Neural cell (in vitro differentiated cells): ENCODE measurements at regions not wholly inside any gene's neighbourhood (a gene's known extent, or its start where the extent isn't known, plus 50 kb on each side); places are given as distances from the start of the nearest gene placed in this dataset.

ENCODE experiments used
- H2AFZ ChIP-seq: fragments of 200-600, 300-800 bp; sonication (generic), shearing (Covaris generic); 2 replicates; pipeline ENCODE4 v1.6.0; 2014; ENCODE audit warnings: low read depth, mild to moderate bottlenecking, antibody characterized with exemption, low read length, moderate library complexity
- H3F3A ChIP-seq: fragments of 200-600 bp; shearing (Covaris generic); 2 replicates; pipeline ENCODE4 v1.6.1; 2016; ENCODE audit warnings: mild to moderate bottlenecking, moderate library complexity, mixed read lengths, antibody characterized with exemption, low read length; ENCODE audit not compliant: insufficient read depth, poor library complexity, severe bottlenecking
- H3K27ac ChIP-seq: fragments of 200-600, 300-800 bp; sonication (generic), shearing (Covaris generic); 2 replicates; pipeline ENCODE4 v1.5.1; 2014; ENCODE audit warnings: mild to moderate bottlenecking, low read length, moderate library complexity
- H3K27me3 ChIP-seq: fragments of 300-800, 200-600 bp; sonication (generic), shearing (Covaris generic); 2 replicates; pipeline ENCODE4 v1.6.0; 2014; ENCODE audit warnings: mild to moderate bottlenecking, low read depth, low read length, moderate library complexity; ENCODE audit not compliant: insufficient read depth
- H3K36me3 ChIP-seq: fragments of 300-800, 200-600 bp; sonication (generic), shearing (Covaris generic); 2 replicates; pipeline ENCODE4 v1.5.1; 2014; ENCODE audit warnings: mild to moderate bottlenecking, antibody characterized with exemption, low read length, moderate library complexity; ENCODE audit not compliant: insufficient read depth
- H3K4me2 ChIP-seq: fragments of 300-800, 200-600 bp; sonication (generic), shearing (Covaris generic); 2 replicates; pipeline ENCODE4 v1.6.0; 2014; ENCODE audit warnings: mild to moderate bottlenecking, low read length
- H3K4me3 ChIP-seq: fragments of 300-800, 200-600 bp; sonication (generic), shearing (Covaris generic); 2 replicates; pipeline ENCODE4 v1.5.1; 2014; ENCODE audit warnings: mild to moderate bottlenecking, low read length, moderate library complexity
- H3K79me2 ChIP-seq: fragments of 200-600 bp; shearing (Covaris generic); replicated peaks from 2 replicates; pipeline ENCODE4 v1.6.0; 2014; ENCODE audit warnings: mild to moderate bottlenecking, low read length, moderate library complexity; ENCODE audit not compliant: insufficient read depth
- H3K9ac ChIP-seq: fragments of 300-800, 200-600 bp; sonication (generic), shearing (Covaris generic); 2 replicates; pipeline ENCODE4 v1.6.1; 2016; ENCODE audit warnings: mild to moderate bottlenecking, low read length, mixed read lengths
- H3K9me2 ChIP-seq: fragments of 200-600 bp; shearing (Covaris generic); 2 replicates; pipeline ENCODE4 v1.6.1; 2016; ENCODE audit warnings: mild to moderate bottlenecking, low read length, mixed read lengths; ENCODE audit not compliant: insufficient read depth
- H3K9me3 ChIP-seq: fragments of 200-600, 300-800 bp; sonication (generic), shearing (Covaris generic); 2 replicates; pipeline ENCODE4 v1.6.1; 2016; ENCODE audit warnings: mild to moderate bottlenecking, mixed run types, low read length, moderate library complexity, mixed read lengths
- H4K20me1 ChIP-seq: fragments of 200-600 bp; shearing (Covaris generic); 2 replicates; pipeline ENCODE4 v1.6.1; 2016; ENCODE audit warnings: mild to moderate bottlenecking, mixed run types; ENCODE audit not compliant: insufficient read depth
- EP300 ChIP-seq: fragments of 450-650 bp; conservative IDR thresholded peaks from 2 replicates; pipeline ENCODE4 v1.6.1; 2014; ENCODE audit warnings: antibody characterized with exemption, mild to moderate bottlenecking, moderate library complexity; ENCODE audit not compliant: poor library complexity, severe bottlenecking
- EZH2 ChIP-seq: fragments of 200-600, 300-800 bp; shearing (Covaris generic), sonication (generic); IDR thresholded peaks from 2 replicates; pipeline ENCODE4 v1.6.1; 2014; ENCODE audit warnings: antibody characterized with exemption, low read length, borderline replicate concordance, mild to moderate bottlenecking; ENCODE audit not compliant: insufficient read depth, poor library complexity, severe bottlenecking
- MXI1 ChIP-seq: fragments of 450-650 bp; conservative IDR thresholded peaks from 2 replicates; pipeline ENCODE4 v1.6.1; 2014; ENCODE audit warnings: antibody characterized with exemption, mild to moderate bottlenecking; ENCODE audit not compliant: poor library complexity, severe bottlenecking
- POLR2AphosphoS5 ChIP-seq: IDR thresholded peaks from 2 replicates; pipeline ENCODE4 v1.6.1; 2012
- RAD21 ChIP-seq: fragments of 450-650 bp; conservative IDR thresholded peaks from 2 replicates; pipeline ENCODE4 v1.6.1; 2014; ENCODE audit warnings: antibody characterized with exemption, mild to moderate bottlenecking, moderate library complexity
- REST ChIP-seq: IDR thresholded peaks from 2 replicates; pipeline ENCODE4 v1.6.1; 2012; ENCODE audit warnings: borderline replicate concordance
- SMC3 ChIP-seq: fragments of 450-650 bp; conservative IDR thresholded peaks from 2 replicates; pipeline ENCODE4 v1.6.1; 2014; ENCODE audit warnings: antibody characterized with exemption, mild to moderate bottlenecking, moderate library complexity; ENCODE audit not compliant: poor library complexity
- TAF1 ChIP-seq: IDR thresholded peaks from 2 replicates; pipeline ENCODE4 v1.6.1; 2012; ENCODE audit warnings: low read depth
- TF ChIP-seq, protein P1 (sequence below): fragments of 450-650 bp; IDR thresholded peaks from 2 replicates; pipeline ENCODE4 v1.5.1; 2014; ENCODE audit warnings: antibody characterized with exemption, mild to moderate bottlenecking, moderate library complexity; ENCODE audit not compliant: poor library complexity, severe bottlenecking

- no peak overlapping the region for H3K9ac ChIP-seq
- H3K27ac ChIP-seq: no peak overlapping the region
- H3F3A ChIP-seq: no peaks in the 10 kb centered on the region
- no peaks in the 10 kb centered on the region for H3K27me3 ChIP-seq
- H3K79me2 ChIP-seq: no peaks in the 10 kb centered on the region
- no peak overlapping the region for H3K4me2 ChIP-seq
- H3K36me3 ChIP-seq: no peaks in the 10 kb centered on the region
- H2AFZ ChIP-seq: no peak overlapping the region
- TF ChIP-seq RAD21 (no peak), REST (no peak), POLR2AphosphoS5 (no peak), SMC3 (no peak), MXI1 (no peak), TAF1 (no peak), EZH2 (no peak), EP300 (no peak)
- TF ChIP-seq, protein P1, sequence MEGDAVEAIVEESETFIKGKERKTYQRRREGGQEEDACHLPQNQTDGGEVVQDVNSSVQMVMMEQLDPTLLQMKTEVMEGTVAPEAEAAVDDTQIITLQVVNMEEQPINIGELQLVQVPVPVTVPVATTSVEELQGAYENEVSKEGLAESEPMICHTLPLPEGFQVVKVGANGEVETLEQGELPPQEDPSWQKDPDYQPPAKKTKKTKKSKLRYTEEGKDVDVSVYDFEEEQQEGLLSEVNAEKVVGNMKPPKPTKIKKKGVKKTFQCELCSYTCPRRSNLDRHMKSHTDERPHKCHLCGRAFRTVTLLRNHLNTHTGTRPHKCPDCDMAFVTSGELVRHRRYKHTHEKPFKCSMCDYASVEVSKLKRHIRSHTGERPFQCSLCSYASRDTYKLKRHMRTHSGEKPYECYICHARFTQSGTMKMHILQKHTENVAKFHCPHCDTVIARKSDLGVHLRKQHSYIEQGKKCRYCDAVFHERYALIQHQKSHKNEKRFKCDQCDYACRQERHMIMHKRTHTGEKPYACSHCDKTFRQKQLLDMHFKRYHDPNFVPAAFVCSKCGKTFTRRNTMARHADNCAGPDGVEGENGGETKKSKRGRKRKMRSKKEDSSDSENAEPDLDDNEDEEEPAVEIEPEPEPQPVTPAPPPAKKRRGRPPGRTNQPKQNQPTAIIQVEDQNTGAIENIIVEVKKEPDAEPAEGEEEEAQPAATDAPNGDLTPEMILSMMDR: no peak
- H3K9me3 ChIP-seq: no peaks in the 10 kb centered on the region
- no peak overlapping the region for H3K4me3 ChIP-seq
- H3K9me2 ChIP-seq: no peaks in the 10 kb centered on the region
- no peaks in the 10 kb centered on the region for H4K20me1 ChIP-seq
Observed at GRCh38 chr9:10705383-10705782, 92.6 kb upstream of the PTPRD start.

DNA sequence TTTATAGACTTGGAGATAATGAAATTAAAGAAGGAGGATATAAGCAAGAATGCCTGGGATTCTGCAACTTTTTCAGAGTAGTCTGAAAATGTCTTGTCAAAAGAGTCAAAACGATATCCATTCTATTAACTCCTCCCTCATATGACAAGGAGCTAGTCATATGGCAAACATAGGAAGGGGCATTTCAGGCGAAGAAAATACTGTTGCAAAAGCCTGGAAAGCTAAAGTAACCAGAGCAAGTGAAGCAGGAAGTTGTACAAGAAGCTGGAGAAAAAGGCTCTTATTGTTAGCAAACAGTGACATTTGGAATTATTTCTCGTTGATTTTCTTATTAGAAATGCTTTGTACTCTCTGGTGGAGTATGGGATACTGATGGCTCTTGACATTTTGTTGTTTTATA is 94.0 kb upstream of the PTPRD start:
- H3K4me3 ChIP-seq: no peak overlapping the region
- no peaks in the 10 kb centered on the region for H4K20me1 ChIP-seq
- H3K9me2 ChIP-seq: no peaks in the 10 kb centered on the region
- no peak overlapping the region for H3K27ac ChIP-seq
- H3K36me3 ChIP-seq: no peaks in the 10 kb centered on the region
- H3K79me2 ChIP-seq: no peaks in the 10 kb centered on the region
- no peak for TF ChIP-seq MXI1
- no peak for TF ChIP-seq SMC3
- TF ChIP-seq EZH2: no peak
- TF ChIP-seq, protein P1: no peak
- TF ChIP-seq TAF1: no peak
- TF ChIP-seq REST: no peak
- TF ChIP-seq POLR2AphosphoS5: no peak
- TF ChIP-seq EP300: no peak
- no peak for TF ChIP-seq RAD21
- no peaks in the 10 kb centered on the region for H3K27me3 ChIP-seq
- H3K4me2 ChIP-seq: no peak overlapping the region
- H2AFZ ChIP-seq: no peak overlapping the region
- H3K9me3 ChIP-seq: no peaks in the 10 kb centered on the region
- no peaks in the 10 kb centered on the region for H3F3A ChIP-seq
- no peak overlapping the region for H3K9ac ChIP-seq
